ENCODE measurements at regions not wholly inside any gene's neighbourhood (a gene's known extent, or its start where the extent isn't known, plus 50 kb on each side); places are given as distances from the start of the nearest gene placed in this dataset.
"Not testable (repeated sequence)": the region's sequence is repeated elsewhere in the genome, so short reads cannot be mapped to it uniquely, and the experiment has no call there.

DNA sequence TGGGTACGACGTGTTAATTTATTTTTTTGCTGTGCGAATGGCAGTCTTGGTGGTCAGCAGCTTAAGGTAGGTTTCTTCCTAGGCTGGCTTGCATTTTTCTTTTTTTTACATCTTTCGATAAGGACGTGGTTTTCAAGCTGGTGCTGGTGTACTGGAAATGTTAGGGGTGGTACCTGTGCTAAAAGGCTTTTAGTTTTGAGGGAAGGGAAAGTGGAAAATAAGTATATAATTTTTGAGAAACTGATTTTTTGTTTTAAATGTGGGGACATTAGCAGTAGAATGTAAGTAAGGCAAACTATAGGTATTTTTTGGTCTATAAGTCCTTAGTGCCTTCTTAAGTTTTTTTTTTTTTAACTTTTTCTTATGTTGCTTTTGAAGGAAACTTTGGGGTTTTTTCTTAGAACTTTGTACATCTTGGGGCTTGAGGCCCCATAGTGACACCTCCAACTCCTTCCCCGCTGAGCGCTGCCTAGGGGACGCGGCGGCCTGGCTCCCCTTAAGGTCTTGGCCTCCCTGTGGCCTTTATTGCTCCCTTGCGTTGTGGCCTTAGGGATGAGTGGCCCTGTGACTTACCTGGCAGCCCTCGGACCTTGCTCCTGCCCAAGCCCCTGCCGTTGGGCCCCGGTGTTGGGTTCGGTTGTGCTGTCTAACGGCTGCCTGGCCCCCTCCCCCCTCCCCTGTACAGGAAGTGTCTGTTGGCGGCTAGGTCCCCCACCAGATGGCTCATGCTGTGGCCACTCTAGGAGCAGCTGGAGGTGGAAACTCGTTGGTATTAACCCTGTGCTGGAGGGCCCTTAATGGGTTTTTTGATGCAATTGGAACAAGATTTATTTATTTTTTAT, 88.0 kb upstream of the RPRML start:
- peak; percentile 58 to 73 for DNase-seq (ENCODE audit: low read depth in 2 of 2)

DNA sequence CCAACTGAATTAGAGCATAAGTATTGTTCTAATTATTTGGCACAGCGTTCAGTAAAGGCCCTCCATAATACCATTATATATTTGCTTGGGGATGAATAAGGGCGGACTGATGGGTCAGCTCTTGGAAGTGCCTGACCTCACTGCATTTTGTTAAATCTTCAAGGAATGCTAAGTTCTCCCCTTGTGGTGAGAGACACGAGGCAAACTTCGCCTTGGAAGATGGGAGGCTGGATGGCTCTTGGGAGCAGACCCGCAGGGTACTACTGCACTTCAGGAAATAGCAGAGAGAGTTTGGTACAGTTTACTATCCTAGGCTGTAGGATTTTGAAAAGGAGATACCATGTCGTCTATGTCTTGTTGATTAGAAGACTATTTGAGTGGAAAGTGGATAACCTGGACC, 87.0 kb upstream of the RPRML start:
- DNase-seq (ENCODE audit: low read depth in 2 of 2): no peak

- no peak for DNase-seq (ENCODE audit: low read depth in 2 of 2)
Measured at GRCh38 chr17:47064684-47065083, 85.6 kb upstream of the RPRML start.

DNA sequence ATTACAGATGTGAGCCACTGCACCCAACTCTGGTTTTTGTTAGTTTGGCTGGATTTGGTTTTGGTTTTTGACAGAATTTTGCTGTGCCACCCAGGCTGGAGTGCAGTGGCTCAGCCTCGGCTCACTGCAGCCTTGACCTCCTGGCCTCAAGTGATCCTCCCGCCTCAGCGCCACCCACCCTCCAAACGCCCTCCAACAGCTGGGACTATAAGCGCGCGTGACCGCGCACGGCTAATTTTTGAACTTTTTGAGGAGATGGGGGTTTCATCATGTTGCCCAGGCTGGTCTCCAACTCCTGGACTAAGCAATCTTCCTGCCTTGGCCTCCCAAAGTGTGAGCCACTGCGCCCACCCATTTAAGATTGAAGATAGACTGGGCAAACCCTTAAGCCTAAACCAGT, 84.4 kb upstream of the RPRML start:
- DNase-seq (ENCODE audit: low read depth in 2 of 2): no peak

DNA sequence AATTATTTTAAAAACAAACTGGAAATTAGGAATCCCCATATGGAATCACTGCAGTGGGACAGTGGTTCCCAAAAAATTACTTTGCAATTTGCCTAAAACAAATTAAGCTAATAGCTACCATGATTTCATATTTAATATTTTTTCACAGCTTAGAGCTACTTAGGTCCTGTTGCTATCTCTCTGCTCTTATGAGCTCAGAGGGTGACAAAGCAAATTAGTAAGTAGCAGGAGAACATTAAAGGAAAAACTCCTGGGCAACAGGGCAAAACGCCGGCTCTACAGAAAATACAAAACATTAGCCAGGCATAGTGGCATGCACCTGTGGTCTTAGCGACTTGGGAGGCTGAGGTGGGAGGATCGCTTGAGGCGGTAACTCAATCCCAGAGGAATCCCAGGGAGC, 83.8 kb upstream of the RPRML start:
- not testable (repeated sequence) for DNase-seq (ENCODE audit: low read depth in 2 of 2)

DNA sequence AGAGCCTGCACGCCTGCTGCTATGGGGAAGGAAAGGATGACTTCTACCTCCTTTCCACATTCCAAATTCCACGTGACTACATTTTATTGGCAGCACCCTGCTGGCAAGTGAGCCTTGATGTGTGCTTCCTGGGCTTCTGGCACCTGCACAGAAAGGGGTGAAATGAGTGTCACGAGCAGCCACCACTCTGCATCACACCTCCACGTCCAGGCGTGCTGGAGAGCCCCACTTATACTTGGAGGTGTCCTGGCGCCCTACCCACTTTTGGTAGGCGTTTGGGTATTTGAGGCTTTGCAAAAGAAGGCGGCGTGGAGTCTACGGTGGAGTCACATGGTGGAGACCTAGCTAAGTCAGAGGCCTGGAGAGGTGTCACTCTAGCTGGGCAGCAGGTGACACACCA, 81.0 kb upstream of the RPRML start:
- DNase-seq (ENCODE audit: low read depth in 2 of 2): not testable (repeated sequence)

DNA sequence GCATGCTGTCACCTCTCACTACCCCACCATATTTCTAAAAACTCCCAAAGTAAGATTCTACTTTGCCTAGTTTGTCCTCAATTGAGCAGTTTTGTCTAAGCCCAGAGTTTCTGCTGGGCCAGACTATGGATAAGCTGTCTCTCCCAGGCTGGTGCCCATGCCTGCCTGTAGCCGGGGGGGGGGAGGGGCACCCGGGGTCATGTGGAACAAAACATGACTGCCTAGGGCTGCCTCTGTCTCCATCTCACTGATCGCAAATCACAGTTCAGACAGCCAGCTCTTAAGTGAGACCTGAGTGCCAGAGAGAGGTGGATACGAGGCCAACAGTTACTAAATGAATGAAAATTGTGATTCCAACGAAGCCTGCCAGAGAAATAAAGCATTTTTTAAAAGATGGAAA, 78.8 kb upstream of the RPRML start:
- no peak for DNase-seq (ENCODE audit: low read depth in 2 of 2)

DNA sequence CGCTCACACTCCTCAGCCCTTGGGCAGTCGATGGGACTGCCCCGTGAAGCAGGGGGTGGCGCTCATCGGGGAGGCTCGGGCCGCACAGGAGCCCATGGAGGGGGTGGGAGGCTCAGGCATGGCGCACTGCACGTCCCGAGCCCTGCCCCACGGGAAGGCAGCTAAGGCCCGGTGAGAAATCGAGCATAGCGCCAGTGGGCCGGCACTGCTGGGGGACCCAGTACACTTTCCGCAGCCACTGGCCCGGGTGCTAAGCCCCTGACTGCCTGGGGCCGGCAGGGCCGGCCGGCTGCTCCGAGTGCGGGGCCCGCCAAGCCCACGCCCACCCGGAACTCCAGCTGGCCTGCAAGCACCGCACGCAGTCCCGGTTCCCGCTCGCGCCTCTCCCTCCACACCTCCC, 78.2 kb upstream of the RPRML start:
- not testable (repeated sequence) for DNase-seq (ENCODE audit: low read depth in 2 of 2)

GRCh38 chr17:47056687-47057086, 77.6 kb upstream of the RPRML start:
- not testable (repeated sequence) for DNase-seq (ENCODE audit: low read depth in 2 of 2)

Measured in stimulated activated CD8-positive, alpha-beta memory T cell treated with anti-CD3 and anti-CD28 coated beads, Interleukin-2, amount 100 ng/mL, for 48 hours (primary cell).